Keratinocyte (primary cell): ENCODE measurements at regions not wholly inside any gene's neighbourhood (a gene's known extent, or its start where the extent isn't known, plus 50 kb on each side); places are given as distances from the start of the nearest gene placed in this dataset.

Experiments
- DNase-seq: peaks from one replicate; pipeline ENCODE4 v3.0.0-alpha.2; 2011; ENCODE audit warnings: low read depth, missing footprints, low spot score
- FAIRE-seq: peaks from 2 replicates; lab custom pipeline; 2011; peaks lifted over from hg19 to GRCh38; lab: Jason Lieb, UNC
- H2AFZ ChIP-seq: 2 replicates; pipeline ENCODE4 v1.6.0; 2012; ENCODE audit warnings: low read length, control low read depth, inconsistent platforms; ENCODE audit not compliant: control insufficient read depth
- H3K27ac ChIP-seq: 2 replicates; pipeline ENCODE4 v1.5.1; 2011; ENCODE audit warnings: low read length; ENCODE audit not compliant: control insufficient read depth, insufficient read depth
- H3K27me3 ChIP-seq: 3 replicates; pipeline ENCODE4 v1.6.0; 2011; ENCODE audit warnings: low read length; ENCODE audit not compliant: control insufficient read depth, insufficient read depth; ENCODE audit errors: extremely low read depth
- H3K36me3 ChIP-seq, 2 experiments: 2 replicates in 1 of 2; 3 replicates in 1 of 2; pipeline ENCODE4 v1.5.1; 2011; ENCODE audit warnings: low read length in 2 of 2, mild to moderate bottlenecking in 1 of 2; ENCODE audit not compliant: control insufficient read depth in 2 of 2, insufficient read depth in 2 of 2; ENCODE audit errors: extremely low read depth in 1 of 2
- H3K4me1 ChIP-seq: 3 replicates; pipeline ENCODE4 v1.5.1; 2011; ENCODE audit warnings: low read length; ENCODE audit not compliant: control insufficient read depth, insufficient read depth; ENCODE audit errors: extremely low read depth
- H3K4me2 ChIP-seq: 3 replicates; pipeline ENCODE4 v1.6.0; 2011; ENCODE audit warnings: low read depth, low read length; ENCODE audit not compliant: control insufficient read depth, insufficient read depth; ENCODE audit errors: extremely low read depth
- H3K4me3 ChIP-seq, 3 experiments: fragments of 200-600 bp in 1 of 3; sonication (generic) in 1 of 3; 2 replicates in 2 of 3; 3 replicates in 1 of 3; pipeline ENCODE4 v1.5.1; 2011 to 2016; ENCODE audit warnings: low read length in 3 of 3, mild to moderate bottlenecking in 3 of 3, control low read depth in 2 of 3, inconsistent platforms in 1 of 3, low read depth in 1 of 3, mixed read lengths in 1 of 3, mixed run types in 1 of 3, moderate library complexity in 1 of 3; ENCODE audit not compliant: control insufficient read depth in 2 of 3, insufficient read depth in 2 of 3; ENCODE audit errors: extremely low read depth in 1 of 3
- H3K79me2 ChIP-seq: 2 replicates; pipeline ENCODE4 v1.6.0; 2012; ENCODE audit warnings: low read length; ENCODE audit not compliant: control insufficient read depth, insufficient read depth
- H3K9ac ChIP-seq: 3 replicates; pipeline ENCODE4 v1.6.0; 2011; ENCODE audit warnings: low read length; ENCODE audit not compliant: control insufficient read depth, insufficient read depth; ENCODE audit errors: extremely low read depth
- H3K9me1 ChIP-seq: 3 replicates; pipeline ENCODE4 v1.6.0; 2011; ENCODE audit warnings: low read length; ENCODE audit not compliant: control insufficient read depth, insufficient read depth; ENCODE audit errors: extremely low read depth
- H3K9me3 ChIP-seq: 2 replicates; pipeline ENCODE4 v1.5.1; 2012; ENCODE audit warnings: low read depth, low read length; ENCODE audit not compliant: control insufficient read depth
- H4K20me1 ChIP-seq: 3 replicates; pipeline ENCODE4 v1.6.0; 2011; ENCODE audit warnings: low read length; ENCODE audit not compliant: control insufficient read depth, insufficient read depth; ENCODE audit errors: extremely low read depth
- CTCF ChIP-seq, 3 experiments: IDR thresholded peaks in 1 of 3; conservative IDR thresholded peaks in 1 of 3; optimal IDR thresholded peaks in 1 of 3; 2 replicates in 2 of 3; 3 replicates in 1 of 3; pipeline versions ENCODE3 to v1.5.1; 2011; ENCODE audit warnings: low read length in 3 of 3, mild to moderate bottlenecking in 3 of 3, moderate library complexity in 2 of 3, control low read depth in 1 of 3, inconsistent platforms in 1 of 3; ENCODE audit not compliant: insufficient read depth in 2 of 3; ENCODE audit errors: extremely low read depth in 1 of 3
- EZH2 ChIP-seq: IDR thresholded peaks from one replicate; pipeline ENCODE4 v1.6.1; 2012; ENCODE audit warnings: inconsistent platforms, mild to moderate bottlenecking, low read length, moderate library complexity
- dilution Hi-C: fragments of 300-500 bp; cut with MboI; formaldehyde crosslinking; loops from one replicate; pipeline ENCODE4 v1.7.0; 2020; ENCODE audit warnings: low sequenced_read_pairs; ENCODE audit not compliant: extremely low pct_ligation_motif_present

GRCh38 chr12:94892544-94893267 lies 110.8 kb downstream of the NDUFA12 start:
- DNase-seq, result no peak
- Histone ChIP-seq H3K36me3 (no peaks in the 10 kb centered on the region), H3K27ac (no peak overlapping the region), H2AFZ (no peak overlapping the region), H3K4me3 (no peak overlapping the region), H3K9ac (no peak overlapping the region), H3K9me1 (no peaks in the 10 kb centered on the region), H3K4me1 (no peaks in the 10 kb centered on the region), H3K27me3 (no peaks in the 10 kb centered on the region), H3K4me2 (no peak overlapping the region), H3K9me3 (no peaks in the 10 kb centered on the region), H3K79me2 (no peaks in the 10 kb centered on the region), H4K20me1 (peaks cover 3% of the 10 kb centered on the region)
- TF ChIP-seq CTCF (optimal IDR thresholded peaks at IDR 0.05 in 1 of 3, IDR thresholded peaks at IDR 0.05 in 1 of 3, conservative IDR thresholded peaks at IDR 0.05 in 1 of 3; ENCODE audit: extremely low read depth in 1 of 3, insufficient read depth in 2 of 3, low read length in 3 of 3), result no peak
- no peak for TF ChIP-seq EZH2
- FAIRE-seq, result no peak
- dilution Hi-C loops, result no loop called here

- no peak for DNase-seq
- Histone ChIP-seq H3K79me2 (no peaks in the 10 kb centered on the region), H2AFZ (no peak overlapping the region), H3K4me1 (no peaks in the 10 kb centered on the region), H3K9ac (no peak overlapping the region), H3K27me3 (no peaks in the 10 kb centered on the region), H4K20me1 (peaks cover 3% of the 10 kb centered on the region), H3K9me3 (no peaks in the 10 kb centered on the region), H3K4me2 (no peak overlapping the region), H3K36me3 (no peaks in the 10 kb centered on the region), H3K4me3 (no peak overlapping the region), H3K27ac (no peak overlapping the region), H3K9me1 (no peaks in the 10 kb centered on the region)
- TF ChIP-seq EZH2, result no peak
- no peak for TF ChIP-seq CTCF (optimal IDR thresholded peaks at IDR 0.05 in 1 of 3, IDR thresholded peaks at IDR 0.05 in 1 of 3, conservative IDR thresholded peaks at IDR 0.05 in 1 of 3; ENCODE audit: extremely low read depth in 1 of 3, insufficient read depth in 2 of 3, low read length in 3 of 3)
- no peak for FAIRE-seq
- dilution Hi-C loops, result no loop called here
These were observed 113.9 kb downstream of the NDUFA12 start for GRCh38 chr12:94889445-94890210.
